NB4 (cell line): ENCODE measurements at regions not wholly inside any gene's neighbourhood (a gene's known extent, or its start where the extent isn't known, plus 50 kb on each side); places are given as distances from the start of the nearest gene placed in this dataset.
A peak's percentile ranks its signal among the peaks of the same experiment; 100 is the strongest.

Experiments
- CTCF ChIP-seq: IDR thresholded peaks from one replicate; pipeline ENCODE4 v1.5.1; 2012; ENCODE audit warnings: low read depth, low read length
- MAX ChIP-seq: IDR thresholded peaks from 2 replicates; pipeline ENCODE4 v1.6.1; 2011; ENCODE audit warnings: low read depth, low read length
- MYC ChIP-seq: IDR thresholded peaks from 2 replicates; pipeline ENCODE4 v1.6.1; 2011; ENCODE audit warnings: low read depth, low read length
- POLR2A ChIP-seq: IDR thresholded peaks from 2 replicates; pipeline ENCODE4 v1.6.1; 2011; ENCODE audit warnings: mild to moderate bottlenecking; ENCODE audit not compliant: insufficient read length; ENCODE audit errors: extremely low read depth

- TF ChIP-seq CTCF (peak; percentile 61), POLR2A (no peak), MYC (no peak), MAX (peak; percentile 78)
Measured at GRCh38 chr7:69403169-69403568, 195.1 kb upstream of the AUTS2 start.
